GM18498 (cell line): ENCODE measurements at regions not wholly inside any gene's neighbourhood (a gene's known extent, or its start where the extent isn't known, plus 50 kb on each side); places are given as distances from the start of the nearest gene placed in this dataset.
"Not testable (repeated sequence)": the region's sequence is repeated elsewhere in the genome, so short reads cannot be mapped to it uniquely, and the experiment has no call there.

Experiments
- ATAC-seq: cut with Tn5 transposase; IDR thresholded peaks from one replicate; pipeline ENCODE4 v1.9.1; 2021; ENCODE audit warnings: mild to moderate bottlenecking, moderate library complexity; ENCODE audit not compliant: unreplicated experiment

DNA sequence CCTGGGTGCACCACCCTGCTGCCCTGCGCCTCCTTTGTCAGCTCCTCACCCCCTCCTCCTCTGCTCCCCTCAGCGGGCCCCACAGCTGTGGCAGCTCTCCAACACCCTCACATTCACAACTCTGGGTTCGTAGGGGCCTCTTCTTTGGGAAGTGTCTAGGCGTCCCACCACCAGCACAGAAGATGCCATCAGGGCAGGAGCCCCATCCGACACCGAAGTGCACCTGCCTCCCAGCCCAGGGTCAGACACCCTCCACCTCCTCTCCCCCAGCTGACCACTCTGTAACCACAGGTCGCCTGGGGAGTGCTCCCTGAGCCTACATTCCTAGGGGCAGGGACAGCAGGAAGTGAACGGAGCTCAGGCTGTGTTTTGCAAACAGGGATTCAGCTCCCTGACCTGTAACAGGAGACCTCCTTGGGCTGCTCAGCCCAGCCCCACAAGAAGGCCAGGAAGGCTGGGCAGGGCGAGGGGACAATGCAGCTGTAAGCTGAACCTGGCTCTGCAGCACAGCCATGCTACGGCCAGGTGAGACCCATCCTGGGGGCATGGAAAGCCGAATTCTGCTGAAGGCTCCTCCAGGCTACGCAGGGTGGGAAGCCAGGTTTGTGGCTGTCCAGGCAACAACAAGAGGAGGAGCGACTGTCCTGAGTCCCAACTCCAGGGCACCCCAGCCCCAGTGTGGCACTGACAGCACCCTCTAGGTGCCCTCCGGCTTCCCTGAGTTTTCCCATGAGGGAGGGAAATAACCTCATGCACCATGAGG lies 269.0 kb downstream of the GOLGA6L6 start:
- no peak for ATAC-seq

DNA sequence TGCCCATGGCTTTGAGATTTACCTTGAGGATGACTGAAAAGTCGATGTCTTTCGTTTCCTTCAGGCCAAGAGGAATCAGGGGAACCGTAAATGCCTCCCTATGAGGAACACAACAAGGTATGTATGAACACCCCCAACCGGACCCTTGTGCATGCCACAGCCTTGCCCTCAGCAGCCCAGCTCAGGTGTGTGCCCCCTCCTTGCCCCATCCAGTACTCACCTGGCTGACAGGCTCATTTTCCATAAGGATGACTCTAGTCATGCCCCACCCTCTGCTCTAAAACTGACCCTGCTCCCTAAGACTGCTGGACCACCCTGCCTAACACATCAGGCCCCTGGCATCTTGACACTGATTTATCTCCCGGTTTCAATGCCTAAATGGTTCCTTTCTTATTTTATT lies 270.0 kb downstream of the GOLGA6L6 start:
- ATAC-seq = no peak

- ATAC-seq = not testable (repeated sequence)
These were observed 271.6 kb downstream of the GOLGA6L6 start for GRCh38 chr15:20269956-20270355.

DNA sequence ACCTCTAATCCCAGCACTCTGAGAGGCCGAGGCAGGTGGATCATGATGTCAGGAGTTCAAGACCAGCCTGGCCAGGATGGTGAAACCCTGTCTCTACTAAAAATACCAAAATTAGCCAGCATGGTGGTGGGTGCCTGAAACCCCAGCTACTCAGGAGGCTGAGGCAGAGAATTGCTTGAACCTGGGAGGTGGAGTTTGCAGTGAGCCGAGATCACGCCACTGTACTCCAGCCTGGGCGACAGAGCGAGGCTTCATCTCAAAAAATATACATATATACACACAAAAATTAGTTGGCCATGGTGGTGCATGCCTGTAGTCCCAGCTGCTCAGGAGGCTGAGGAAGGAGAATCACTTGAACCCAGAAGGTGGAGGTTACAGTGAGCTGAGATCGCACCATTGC lies 273.6 kb downstream of the GOLGA6L6 start:
- not testable (repeated sequence) for ATAC-seq

GRCh38 chr15:20267051-20267730 lies 274.4 kb downstream of the GOLGA6L6 start:
- not testable (repeated sequence) for ATAC-seq

DNA sequence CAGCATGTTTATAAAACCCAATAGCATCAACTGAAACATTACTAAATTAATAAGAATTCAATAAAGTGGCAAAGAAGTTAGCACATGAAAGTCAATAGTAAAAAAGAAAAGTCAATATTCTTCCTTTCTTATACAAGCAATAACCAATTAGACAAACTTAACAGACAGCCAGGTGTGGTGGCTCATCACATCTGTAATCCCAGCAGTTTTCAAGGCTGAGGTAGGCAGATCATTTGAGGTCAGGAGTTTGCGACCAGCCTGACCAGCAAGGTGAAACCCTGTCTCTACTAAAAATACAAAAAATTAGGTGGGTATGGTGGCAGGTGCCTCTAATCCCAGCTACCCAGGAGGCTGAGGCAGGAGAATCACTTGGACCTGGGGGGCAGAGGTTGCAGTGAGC lies 275.9 kb downstream of the GOLGA6L6 start:
- not testable (repeated sequence) for ATAC-seq

DNA sequence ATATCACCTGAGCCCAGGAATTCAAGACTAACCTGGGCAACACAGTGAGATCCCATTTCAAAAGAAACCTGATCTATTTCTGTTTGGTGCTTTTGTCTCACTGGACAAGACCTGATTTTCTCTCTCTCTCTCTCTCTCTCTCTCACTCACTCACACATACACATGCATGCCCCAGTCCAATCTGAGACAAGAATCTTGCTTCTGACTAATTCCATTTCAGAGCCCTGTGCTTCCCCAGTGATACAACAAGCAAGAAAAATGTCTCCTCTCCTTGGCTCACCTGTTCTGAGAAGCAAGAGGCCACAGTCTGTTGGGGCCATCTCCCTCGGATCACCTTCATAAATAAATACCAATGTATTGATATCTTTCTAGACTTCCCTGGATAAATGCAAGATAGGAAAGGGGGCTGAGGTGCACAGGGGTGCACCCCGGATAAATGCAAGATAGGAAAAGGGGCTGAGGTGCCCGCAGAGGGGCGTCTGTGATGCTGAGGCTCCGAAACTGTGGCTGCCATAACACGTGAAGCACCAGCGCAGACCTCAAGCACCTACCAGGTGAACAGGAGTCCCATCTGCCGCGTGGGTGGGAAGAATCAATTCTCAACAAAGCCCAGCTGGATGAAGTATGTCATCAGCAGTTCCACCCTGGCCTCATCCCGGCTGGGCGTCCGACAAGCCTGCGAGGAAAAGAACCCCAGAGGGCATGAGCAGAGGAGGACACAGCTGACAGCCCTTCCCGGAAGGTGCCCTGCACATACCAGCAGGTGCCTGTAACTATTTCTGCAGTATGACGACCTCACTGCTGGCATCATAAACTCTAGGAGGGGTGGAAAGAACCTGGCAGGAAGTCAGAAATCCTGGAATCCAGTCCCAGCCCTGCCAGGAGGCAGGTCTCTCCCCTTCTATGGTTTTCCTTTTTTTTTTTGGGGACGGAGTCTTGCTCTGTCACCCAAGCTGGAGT lies 280.0 kb downstream of the GOLGA6L6 start:
- not testable (repeated sequence) for ATAC-seq

DNA sequence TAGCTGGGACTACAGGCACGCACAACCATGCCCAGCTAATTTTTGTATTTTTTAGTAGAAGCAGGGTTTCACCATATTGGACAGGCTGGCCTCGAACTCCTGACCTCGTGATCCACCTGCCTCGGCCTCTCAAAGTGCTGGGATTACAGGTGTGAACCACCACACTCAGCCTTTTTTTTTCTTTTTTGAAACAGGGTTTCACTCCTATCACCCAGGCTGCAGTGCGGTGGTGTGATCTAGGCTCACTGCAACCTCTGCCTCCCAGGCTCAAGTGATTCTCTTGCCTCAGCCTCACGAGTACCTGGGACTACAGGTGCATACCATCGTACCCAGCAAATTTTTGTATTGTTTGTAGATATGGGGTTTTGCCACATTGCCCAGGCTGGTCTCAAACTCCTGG lies 280.9 kb downstream of the GOLGA6L6 start:
- not testable (repeated sequence) for ATAC-seq

- ATAC-seq = not testable (repeated sequence)
These were observed 281.9 kb downstream of the GOLGA6L6 start for GRCh38 chr15:20259559-20260190.

DNA sequence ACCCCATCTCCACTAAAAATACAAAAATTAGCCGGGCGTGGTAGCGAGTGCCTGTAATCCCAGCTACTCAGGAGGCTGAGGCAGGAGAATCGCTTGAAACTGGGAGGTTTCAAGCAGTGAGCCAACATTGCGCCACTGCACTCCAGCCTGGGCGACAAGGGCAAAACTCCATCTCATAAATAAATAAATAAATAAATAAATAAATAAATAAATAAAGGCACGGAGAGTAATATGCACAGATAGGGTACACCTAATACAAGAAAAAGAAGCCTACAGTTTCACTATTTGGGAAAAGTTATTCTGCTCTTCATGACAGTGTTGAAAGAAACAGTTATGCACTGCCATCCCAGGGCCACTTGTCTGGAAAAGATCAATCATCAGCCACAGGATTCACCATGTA lies 285.2 kb downstream of the GOLGA6L6 start:
- not testable (repeated sequence) for ATAC-seq

- ATAC-seq = not testable (repeated sequence)
These were observed 286.0 kb downstream of the GOLGA6L6 start for GRCh38 chr15:20255641-20256040.

- ATAC-seq = not testable (repeated sequence)
These were observed 288.5 kb downstream of the GOLGA6L6 start for GRCh38 chr15:20253047-20253615.

GRCh38 chr15:20252040-20252439 lies 289.6 kb downstream of the GOLGA6L6 start:
- not testable (repeated sequence) for ATAC-seq

DNA sequence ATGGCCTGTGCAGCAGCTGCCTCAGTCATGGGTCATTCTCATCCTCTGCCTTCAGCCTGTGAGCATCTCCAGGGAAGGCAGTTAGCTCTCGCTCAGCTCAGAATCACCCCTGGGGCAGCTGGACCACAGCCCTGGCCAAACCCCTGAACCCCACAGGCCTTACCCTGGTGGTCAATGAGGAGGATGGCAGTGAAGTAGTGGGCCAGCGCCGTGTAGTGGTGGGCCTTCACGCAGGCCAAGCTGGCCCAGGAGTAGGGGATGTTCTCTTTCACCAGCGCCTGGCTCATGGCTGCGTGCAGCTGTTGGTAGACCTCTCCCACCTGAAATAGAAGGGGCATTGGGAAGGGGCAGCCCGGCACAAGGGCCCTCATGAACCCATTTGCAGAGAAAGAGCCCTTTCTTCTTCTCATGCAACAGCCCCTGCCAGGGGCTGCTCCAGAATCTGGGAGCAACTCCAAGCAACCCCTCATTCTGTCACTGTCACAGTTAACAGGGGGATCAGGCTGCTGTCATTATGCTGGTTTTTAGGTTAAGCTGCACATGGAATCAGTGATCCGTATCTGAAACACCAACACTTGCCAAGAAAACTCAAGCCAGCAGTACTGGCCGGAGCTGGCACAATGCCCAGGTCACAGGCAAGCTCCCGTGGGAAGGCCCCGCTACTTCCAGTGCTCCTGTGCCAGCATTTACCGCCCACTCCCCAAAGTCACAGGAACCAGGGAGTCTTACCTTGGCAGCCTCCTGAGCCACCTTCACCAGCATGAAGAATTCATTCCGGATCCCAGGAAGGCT lies 290.2 kb downstream of the GOLGA6L6 start:
- not testable (repeated sequence) for ATAC-seq

GRCh38 chr15:20250206-20250605 lies 291.4 kb downstream of the GOLGA6L6 start:
- not testable (repeated sequence) for ATAC-seq

GRCh38 chr15:20249677-20249970 lies 292.0 kb downstream of the GOLGA6L6 start:
- not testable (repeated sequence) for ATAC-seq

GRCh38 chr15:20248434-20248833 lies 293.2 kb downstream of the GOLGA6L6 start:
- ATAC-seq = not testable (repeated sequence)

DNA sequence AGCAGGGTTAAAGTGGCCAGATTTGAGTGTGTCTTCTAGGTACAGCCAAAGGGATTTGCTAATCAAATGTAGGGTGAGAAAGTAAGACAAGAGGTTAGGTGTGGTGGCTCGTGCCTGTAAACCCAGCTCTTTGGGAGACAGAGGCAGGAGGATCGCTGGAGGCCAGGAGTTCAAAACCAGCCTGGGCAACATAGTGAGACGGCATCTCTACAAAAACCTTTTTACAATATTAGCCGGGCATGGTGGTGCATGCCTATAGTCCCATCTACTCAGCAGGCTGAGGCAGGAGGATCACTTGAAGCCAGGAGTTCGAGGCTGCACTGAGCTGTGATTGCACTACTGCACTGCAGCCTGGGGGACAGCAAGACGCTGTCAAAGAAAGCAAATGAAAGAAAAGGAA lies 294.5 kb downstream of the GOLGA6L6 start:
- ATAC-seq = not testable (repeated sequence)

GRCh38 chr15:20246624-20247023 lies 295.0 kb downstream of the GOLGA6L6 start:
- not testable (repeated sequence) for ATAC-seq

DNA sequence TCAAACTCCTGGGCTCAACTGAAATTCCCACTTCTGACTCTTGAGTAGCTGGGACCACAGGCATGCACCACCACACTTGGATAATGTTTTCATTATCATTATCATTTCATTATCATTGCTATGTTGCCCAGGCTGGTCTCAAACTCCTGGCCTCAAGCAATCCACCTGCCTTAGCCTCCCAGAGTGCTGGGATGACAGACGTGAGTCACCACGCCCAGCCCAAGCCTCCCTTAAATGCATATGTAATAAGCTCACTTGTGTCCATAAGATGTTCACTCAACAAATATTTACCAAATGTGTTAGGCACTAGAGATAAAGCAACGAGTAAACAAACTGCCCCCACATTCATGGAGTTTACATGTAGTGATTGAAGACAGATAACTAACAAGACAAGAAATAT lies 295.7 kb downstream of the GOLGA6L6 start:
- ATAC-seq = not testable (repeated sequence)
